NK-92 treated with Interleukin-12 subunit alpha and Interleukin-12 subunit beta, amount 100 ng/mL, for 24 hours (cell line): ENCODE measurements at regions not wholly inside any gene's neighbourhood (a gene's known extent, or its start where the extent isn't known, plus 50 kb on each side); places are given as distances from the start of the nearest gene placed in this dataset.
"Not testable (repeated sequence)": the region's sequence is repeated elsewhere in the genome, so short reads cannot be mapped to it uniquely, and the experiment has no call there.

Experiments used
- DNase-seq: peaks from one replicate; lab custom pipeline; 2025; lab: John Stamatoyannopoulos, UW

DNA sequence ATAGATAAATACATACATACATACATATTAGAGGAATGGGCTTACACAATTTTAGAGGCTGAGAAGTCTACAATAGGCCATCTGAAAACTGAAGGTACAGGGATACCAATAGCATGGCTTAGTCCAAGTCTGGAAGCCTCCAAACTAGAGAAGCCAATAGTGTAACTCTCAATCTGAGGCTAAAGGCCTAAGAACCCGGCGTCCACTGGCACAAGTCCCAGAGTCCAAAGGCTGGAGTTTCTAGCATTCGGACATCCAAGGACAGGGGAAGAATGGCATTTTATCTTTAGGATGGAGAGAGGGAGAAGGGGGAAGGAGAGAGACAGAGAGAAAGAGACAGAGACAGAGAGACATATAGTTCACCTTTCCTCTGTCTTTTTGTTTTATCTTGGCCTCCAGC is 63.7 kb upstream of the SYT4 start:
- DNase-seq = no peak

DNA sequence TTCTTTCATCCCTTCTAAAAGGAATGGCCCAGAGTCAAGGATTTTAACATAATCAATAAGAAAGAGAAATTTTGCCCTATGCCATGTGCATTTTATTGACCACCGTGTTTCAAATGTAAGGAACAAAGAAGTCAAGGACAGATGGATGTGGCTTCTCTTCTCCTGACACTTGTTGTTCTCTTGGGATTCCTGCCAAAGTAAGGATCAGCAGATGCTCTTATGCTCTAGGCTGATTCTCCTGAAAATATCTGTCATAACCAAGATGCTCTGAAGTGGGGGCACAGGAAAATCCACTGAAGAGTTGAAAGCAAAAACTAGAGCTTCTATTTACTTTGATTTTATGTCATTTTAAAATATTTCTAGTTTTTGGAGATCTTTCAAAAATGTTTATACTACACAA is 72.9 kb upstream of the SYT4 start:
- DNase-seq = no peak

DNA sequence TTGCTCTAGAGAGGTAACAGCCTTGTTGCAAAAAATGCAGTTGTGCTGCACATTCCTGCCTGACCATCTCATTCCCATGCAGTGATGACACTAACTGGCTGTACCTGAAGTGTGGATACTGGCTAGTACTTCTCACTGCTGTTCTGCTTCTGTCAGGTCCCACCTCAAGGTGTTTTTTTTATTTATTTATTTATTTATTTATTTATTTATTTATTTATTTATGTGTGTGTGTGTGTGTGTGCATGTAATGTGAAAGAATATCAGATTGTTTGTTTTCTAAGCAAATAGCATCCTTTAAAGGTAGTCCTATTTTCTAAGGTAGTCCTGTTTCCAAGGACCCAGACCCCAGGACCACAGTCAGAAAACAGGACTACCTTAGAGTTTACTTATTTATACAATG is 87.2 kb upstream of the SYT4 start:
- DNase-seq = no peak

DNA sequence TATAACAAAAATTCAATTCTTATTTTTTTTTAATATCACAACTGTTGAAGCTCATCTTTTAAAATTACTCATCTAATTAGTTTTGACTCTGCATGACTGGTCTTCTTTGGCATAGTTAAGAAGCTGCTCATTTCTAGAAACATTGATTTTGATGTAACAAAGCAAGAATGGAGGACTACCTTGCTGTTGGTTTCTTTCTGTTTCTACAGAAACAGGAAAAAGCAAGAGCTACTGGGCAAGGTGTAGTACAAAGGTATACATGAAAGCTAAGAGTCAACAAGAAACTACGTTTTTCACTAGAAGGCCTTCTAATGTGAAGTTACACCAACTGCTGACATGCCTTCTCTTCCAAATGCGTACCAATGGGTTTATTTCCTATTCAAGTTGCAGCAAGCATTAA is 90.6 kb upstream of the SYT4 start:
- no peak for DNase-seq

DNA sequence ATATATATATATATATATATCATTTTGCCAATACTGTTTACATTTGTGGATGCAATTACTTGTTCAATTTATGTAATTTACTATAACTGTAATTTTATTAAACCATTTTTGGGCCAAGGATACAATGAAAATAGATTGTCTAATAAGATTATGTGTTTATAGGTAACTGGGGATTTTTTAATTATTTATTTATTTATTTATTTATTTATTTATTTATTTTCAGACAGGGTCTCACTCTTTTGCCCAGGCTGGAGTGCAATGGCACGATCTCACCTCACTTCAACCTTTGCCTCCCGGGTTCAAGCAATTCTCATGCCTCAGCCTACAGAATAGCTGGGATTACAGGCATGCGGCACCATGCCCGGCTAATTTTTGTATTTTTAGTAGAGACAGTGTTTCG is 92.0 kb upstream of the SYT4 start:
- DNase-seq = not testable (repeated sequence)

DNA sequence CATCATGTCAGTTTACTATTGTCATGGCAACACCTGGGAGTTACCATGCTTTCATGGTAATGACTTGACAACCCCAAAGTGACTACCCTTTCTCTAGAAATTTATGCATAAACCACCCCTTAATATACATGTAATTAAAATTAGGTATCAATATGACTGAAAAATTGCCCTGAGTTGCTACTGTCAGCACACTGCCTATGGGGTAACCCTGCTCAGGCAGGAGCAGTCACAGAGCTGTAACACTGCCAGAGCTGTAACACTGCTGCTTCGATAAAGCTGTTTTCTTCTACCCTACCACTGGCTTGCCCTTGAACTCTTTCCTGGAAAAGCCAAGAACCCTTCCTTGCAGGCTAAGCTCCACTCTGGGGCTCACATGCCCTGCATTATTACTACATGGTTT is 95.5 kb upstream of the SYT4 start:
- DNase-seq = no peak

DNA sequence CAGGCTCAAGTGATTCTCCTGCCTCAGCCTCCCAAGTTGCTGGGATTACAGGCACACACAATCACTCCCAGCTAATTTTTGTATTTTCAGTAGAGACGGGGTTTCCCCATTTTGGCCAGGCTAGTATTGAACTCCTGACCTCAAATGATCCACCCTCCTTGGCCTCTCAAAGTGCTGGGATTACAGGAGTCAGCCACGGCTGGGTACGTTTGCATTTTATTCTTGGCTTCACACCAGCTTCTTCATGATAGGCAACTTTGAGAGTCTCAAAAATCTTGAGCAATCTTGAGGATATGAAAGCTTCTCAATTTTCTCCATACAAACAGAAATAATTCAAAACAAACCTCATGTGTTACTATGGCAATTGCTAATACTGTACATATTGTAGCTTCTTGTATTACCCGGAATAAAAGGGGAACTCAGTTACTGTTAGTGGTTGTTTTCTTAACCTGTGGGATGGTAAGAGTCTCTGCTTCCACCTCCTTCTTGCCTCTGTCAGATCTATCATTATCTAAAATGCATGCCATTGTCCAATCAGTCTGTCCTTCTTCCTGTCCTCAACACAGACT is 102.9 kb upstream of the SYT4 start:
- no peak for DNase-seq

DNA sequence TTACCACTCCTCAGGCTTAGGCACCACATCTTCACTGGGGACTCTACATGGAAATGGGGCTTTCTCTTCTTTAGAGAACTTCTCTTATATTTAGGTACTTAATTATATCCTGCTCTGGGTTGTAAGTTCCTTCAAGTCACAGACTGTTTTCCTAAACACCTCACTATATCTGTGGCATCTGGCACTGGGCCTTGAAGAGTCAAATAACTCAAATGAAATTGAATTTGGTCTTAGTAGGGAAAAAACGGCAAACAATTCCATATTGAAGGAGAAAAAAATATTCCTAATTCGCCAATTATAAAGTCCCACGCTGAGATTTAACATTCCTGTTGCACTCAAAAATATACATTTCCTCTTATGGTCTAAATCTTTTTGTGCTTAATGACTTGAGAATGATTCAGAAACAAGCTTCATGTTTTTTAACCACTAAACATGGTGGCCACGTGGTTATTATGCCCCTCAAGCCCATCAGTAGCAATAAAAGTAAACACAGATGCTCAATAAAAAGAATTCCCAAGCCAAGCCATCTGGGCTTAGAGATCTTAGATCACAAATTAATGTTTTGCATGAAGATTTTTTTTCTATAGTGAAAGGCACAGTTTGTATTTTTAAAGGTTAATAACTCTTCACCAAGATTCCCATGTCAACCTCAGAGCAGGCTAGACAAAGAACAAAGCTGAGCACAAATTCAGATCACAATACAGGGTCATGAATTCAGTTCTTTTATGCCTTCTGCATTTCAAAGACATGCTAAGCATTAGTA is 105.5 kb upstream of the SYT4 start:
- no peak for DNase-seq

DNA sequence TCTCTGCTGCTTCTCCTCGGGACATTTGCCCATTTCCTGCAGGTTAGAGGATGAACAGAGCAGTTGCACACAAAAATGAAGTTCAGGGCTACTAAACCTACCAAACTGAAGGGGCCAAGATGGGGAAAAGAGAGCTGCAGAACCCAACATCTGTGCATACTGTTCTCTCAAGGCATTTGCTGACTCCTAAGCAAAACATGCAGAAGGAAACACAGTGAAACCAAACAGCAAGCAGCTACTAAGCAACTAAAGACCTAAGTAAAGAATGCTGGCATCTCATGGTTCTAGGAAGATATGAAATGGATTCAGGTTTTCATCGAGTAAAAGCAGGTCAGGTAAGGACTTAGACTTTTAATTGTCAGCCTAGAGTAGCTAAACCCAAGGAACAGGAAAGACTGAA is 111.9 kb upstream of the SYT4 start:
- DNase-seq = no peak

DNA sequence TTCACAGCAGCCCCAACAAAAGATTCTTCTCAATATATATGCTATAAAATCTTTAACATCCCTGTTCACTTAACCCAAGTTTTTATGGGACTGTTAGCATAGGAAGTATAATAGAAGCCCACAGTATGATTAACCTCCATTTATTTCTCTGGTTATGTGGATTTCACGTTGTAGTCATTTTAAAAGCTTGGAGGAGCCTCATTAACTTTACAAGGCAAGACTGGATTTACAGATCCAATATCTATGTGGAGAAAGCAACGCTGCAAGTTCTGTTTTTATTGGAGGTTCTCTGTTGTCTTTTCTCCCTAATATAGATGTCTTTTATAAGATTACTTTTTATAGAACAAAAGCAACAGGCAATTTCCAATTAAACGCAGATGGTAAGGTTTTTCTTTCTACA is 114.9 kb upstream of the SYT4 start:
- no peak for DNase-seq

DNA sequence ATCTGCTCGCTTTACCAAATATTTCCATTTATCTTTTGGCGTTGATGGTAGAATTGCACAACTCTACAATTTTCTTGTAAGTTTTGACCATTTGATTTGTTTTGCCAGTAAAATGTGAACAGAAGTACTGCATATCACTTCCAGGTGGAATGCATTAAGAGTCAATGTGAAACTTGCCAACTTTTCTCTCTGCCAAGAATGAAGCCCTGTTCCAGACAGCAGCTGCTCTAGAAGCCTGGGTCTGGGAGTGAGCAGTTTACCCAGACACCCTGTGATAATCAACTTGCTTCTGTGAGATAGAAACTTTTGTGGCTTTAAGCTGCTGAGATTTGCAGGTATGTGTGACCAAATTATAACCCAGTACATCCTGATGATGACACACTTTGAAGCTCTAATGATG is 115.9 kb upstream of the SYT4 start:
- no peak for DNase-seq

DNA sequence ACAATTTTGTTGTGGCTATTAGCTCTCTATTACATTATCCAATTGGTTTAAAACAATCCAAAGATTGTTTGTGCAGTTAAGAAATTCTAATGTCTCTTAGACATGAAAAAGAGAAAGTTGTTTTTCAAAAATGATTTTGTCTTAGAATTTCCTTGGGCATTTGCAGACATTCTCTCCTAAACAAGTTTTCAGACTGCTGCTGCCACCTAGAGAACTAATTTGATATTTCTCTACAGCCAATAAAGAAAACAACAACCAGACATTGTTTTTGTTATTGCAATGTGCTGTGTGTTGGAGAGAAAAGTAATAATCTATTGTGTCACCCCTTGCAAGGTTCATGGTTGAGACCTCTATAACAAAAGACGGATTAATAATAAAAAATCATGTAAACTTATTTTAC is 119.0 kb upstream of the SYT4 start:
- no peak for DNase-seq

DNA sequence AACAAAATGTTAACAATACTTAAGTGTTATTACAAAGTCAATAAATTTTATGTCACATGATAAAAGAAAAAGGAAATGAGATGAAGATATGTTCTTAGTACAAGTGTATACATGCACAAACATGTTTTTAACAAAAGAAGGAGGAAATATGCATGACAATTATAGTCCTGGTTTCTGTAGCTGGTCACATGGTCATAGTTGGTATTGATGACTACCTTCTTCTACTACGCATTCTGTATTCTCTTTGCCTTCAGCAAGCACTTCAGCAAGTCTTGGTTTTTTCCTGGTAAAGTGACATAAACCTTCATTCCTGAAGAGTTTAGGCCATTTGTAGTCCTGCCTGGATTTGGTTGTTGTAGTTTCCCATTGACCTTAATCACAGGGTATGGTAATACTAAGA is 121.3 kb upstream of the SYT4 start:
- no peak for DNase-seq

DNA sequence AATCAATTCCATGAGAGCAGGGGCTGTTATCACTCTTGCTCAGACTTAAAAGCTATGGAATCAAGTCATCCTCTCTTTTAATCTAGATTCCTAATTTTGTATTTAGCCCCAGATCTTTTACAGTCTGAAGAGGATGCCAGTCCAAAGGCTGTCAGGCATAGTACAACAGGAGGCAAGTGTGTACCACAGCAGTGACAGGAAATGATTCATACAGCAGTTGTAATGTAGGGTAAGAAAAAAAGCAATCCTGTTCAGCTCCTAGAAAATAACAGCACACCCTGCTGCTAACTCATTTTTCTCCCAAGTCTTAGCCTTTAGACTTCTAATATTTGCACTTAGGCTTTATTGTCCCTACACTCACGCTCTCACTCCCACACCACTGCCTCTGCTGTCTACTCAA is 127.8 kb upstream of the SYT4 start:
- no peak for DNase-seq

DNA sequence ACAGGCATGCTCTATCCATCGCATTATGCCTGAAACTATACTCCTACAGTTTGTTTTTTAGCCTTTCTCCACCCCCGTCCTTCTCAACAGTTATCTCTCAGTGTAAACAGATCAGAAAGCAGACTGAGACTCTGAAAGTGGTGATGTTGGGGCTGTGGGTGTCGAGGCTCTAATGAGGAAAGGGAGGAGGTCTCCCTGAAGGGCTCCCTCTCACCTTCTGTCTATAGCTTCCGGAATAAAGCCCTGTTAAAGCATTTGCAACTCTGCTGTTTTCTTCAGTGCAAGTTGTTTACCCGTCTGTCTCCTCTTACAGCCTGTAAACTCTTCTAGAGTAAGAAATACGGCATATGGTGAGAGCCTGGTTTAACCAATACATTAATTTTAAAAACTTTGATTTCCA is 136.7 kb upstream of the SYT4 start:
- no peak for DNase-seq

DNA sequence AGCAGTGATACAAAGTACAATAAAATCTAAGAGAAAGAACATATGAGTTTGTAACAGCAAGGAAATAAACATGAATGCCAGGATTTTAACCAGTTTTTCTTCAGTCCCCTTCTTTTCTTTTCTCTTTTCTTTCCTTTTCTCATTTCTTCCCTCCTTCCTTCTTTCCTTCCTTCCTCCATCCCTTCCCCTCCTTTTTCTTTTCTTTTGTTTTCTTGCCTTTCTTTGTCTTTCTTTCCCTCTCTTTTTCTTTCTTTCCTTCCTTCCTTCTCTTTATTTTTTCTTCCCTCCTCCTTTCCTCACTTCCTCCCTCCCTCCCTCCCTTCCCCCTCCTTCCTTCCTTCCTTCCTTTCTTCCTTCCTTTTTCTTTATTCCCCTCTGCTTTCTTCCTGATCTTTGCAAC is 142.8 kb upstream of the SYT4 start:
- DNase-seq = no peak

DNA sequence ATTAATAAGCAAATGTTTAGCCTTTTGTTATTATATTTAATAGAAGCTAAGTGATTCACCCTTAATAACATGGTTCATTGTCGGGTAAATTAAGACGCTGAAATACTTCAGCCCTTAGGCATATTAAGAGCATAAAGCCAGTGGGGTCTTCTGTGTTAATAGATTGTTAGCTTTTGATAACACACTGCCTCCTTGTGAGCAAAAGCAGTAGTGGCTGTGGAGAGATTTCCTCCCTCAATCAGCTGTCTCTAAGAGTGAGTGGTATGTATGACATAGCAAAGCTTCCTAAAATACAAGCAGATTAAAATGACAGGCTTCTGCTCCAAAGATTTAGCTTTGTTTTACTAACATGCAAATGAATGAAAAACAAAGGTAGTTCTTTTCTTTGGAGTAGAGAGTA is 143.7 kb upstream of the SYT4 start:
- DNase-seq = no peak

DNA sequence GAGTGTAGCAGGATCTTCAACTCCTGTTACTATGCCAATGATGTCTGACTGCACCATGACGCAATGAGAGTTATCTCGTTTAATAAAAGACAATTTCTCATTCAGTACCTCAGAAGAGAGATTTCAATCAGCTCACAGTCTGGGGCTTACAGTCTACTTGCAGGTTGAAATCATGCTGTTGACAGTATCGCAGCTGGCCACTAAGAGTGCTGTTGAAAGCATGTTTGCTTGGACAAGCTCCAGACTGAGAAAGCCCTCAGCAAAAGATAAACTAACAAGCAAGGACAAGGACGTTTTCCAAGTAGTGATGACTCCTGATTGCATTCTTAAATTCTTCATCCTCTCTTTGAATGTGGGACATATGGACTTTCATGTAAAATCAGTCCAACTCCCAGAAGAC is 145.2 kb upstream of the SYT4 start:
- no peak for DNase-seq

DNA sequence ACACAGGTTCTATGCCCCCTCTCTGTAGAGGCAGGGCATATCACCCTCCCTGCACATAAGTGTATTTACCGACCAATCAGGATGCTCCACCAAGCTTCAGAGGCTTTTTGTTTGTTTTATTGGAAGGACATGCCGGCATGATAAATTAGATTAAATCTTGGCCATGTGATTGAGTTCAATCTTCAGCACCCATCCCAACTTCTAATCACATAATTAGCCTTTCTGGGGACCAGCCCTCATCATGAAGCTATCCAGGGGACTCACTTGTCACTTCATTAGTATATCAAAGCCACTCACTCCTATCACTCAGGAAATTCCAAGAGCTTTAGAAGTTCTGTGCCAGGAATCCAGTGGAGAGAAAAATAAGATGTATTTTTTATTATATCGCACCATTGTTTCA is 158.6 kb upstream of the SYT4 start:
- no peak for DNase-seq

DNA sequence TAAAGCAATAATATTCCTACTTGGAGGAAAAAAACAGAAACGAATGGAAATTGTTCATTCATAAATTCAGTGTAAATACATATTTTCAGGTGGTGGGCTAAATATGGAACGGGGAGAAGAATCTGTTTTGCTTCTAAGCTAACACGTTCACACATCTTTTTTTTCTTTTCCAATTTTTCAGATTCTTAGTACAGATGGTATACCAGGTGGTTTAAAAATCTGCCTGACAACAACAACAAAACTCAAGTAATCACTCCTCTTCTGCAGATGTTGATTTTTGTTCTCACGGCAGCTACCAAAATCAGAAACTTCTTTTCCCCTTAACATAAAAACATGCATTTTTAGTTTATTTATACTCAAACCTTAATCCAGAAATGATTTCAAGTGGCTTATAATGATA is 164.8 kb upstream of the SYT4 start:
- DNase-seq = no peak

DNA sequence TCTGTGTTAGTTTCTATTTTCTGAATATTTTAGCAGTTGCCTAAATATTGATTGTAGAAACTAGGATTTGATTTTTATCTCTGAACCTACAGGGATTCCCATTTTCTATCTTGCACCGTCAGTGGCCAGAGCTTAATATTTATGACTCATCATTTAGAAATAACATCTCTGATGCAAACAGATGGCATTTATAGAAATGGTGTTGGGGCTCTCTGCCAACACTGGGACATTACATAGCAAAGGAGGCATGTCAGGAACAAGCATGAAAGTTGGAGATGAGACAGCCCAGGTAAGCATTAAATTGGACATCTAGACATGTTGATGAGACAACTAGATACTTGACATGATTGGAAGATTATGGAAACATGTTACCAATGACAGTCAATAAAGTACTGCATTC is 165.3 kb upstream of the SYT4 start:
- no peak for DNase-seq

DNA sequence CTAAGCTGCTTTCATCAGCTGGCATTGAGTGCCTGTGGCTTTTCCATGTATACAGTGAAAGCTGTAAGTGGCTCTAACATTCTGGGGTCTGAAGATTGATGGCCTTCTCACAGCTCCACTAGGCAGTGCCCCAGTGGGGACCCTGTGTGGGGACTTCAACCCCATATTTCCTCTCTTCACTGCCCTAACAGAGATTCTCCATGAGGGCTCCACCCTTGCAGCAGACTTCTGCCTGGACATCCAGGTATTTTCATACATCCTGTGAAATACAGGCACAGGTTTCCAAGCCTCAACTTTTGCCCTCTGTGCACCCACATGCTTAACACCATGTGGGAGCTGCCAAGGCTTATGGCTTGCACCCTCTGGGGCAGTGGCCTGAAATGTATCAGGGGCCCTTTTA is 188.2 kb upstream of the SYT4 start:
- DNase-seq = no peak

DNA sequence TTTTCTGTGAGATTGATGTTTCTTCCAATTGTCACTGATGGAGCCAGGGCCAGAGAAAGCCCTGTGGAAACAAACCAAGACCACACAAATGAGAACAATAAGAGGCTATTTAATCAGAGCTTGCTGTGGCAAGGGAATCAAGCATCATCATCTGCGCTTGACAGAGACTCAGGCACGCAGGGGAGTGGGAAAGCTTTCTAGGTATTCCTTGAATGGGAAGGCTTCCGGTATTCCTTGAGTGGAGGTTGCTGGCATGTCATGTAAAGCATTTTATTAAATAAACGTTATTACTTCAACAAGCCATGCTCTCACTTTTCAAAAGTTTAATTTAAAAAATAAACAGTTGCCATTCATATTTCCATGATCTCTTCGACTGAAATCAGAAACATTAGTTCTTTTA is 194.6 kb upstream of the SYT4 start:
- DNase-seq = no peak

DNA sequence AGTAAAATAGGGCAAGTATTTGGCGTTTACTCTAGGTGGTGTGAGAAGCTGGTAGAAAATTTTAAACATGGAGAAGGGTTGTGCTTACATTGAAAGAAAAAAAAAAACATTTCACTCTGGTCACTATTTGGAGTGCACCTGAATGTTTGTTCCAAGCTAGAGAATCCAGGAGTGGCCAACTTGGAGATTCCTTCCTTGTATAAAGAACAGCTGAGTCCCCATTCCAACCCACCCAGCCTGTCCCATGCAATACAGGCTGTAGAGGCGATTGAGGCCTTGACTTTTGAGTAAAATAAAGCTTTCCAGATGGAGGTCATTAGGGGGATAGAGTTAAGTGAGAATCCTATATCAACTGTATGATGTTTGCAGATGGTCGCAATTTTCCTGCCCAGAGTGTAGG is 203.8 kb upstream of the SYT4 start:
- no peak for DNase-seq
